HEK293 (cell line): ENCODE measurements at regions not wholly inside any gene's neighbourhood (a gene's known extent, or its start where the extent isn't known, plus 50 kb on each side); places are given as distances from the start of the nearest gene placed in this dataset.

Experiments used
- CTCF ChIP-seq: fragments of 450-650 bp; formaldehyde crosslinking; IDR thresholded peaks from 2 replicates; pipeline ENCODE4 v1.5.1; 2016; ENCODE audit warnings: missing biosample characterization, missing genetic modification characterization
- PRDM1 ChIP-seq: fragments of 450-650 bp; formaldehyde crosslinking; IDR thresholded peaks from 2 replicates; pipeline ENCODE4; 2016; ENCODE audit warnings: missing biosample characterization, missing genetic modification characterization
- ZNF561 ChIP-seq: fragments of 450-650 bp; IDR thresholded peaks from 2 replicates; pipeline ENCODE4 v1.5.1; 2018; ENCODE audit warnings: missing biosample characterization, missing genetic modification characterization, borderline replicate concordance
- ZNF629 ChIP-seq: fragments of 450-650 bp; formaldehyde crosslinking; IDR thresholded peaks from 2 replicates; pipeline ENCODE4 v1.5.1; 2017; ENCODE audit warnings: missing biosample characterization, missing genetic modification characterization
- ZNF692 ChIP-seq: fragments of 450-650 bp; formaldehyde crosslinking; IDR thresholded peaks from 2 replicates; pipeline ENCODE4 v1.5.1; 2016; ENCODE audit warnings: missing biosample characterization, missing genetic modification characterization

- TF ChIP-seq ZNF629 (no peak), ZNF692 (tag by site-specific recombination) (no peak), CTCF (no peak), ZNF561 (tag by site-specific recombination) (no peak), PRDM1 (no peak)
Observed at GRCh38 chr7:42852531-42852930, 59.3 kb downstream of the C7orf25 start.
